ENCODE measurements at regions not wholly inside any gene's neighbourhood (a gene's known extent, or its start where the extent isn't known, plus 50 kb on each side); places are given as distances from the start of the nearest gene placed in this dataset.
"Not testable (repeated sequence)": the region's sequence is repeated elsewhere in the genome, so short reads cannot be mapped to it uniquely, and the experiment has no call there.

- CTCF ChIA-PET, result interaction anchor here (0.8 kb wide), 1 partner anchor 131 kb away, joined by 3 read pairs; no protein-coding TSS in a partner anchor
- POLR2A ChIA-PET, result no interaction called here
- Histone ChIP-seq H3K27ac (ENCODE audit: low read depth, low read length) (no peak overlapping the region), H3K4me3 (ENCODE audit: low read depth, low read length) (no peak overlapping the region), H3K9me3 (ENCODE audit: control insufficient read depth, insufficient read depth, low read length) (no peaks in the 10 kb centered on the region), H3K27me3 (ENCODE audit: control insufficient read depth, insufficient read depth, low read length) (no peaks in the 10 kb centered on the region)
- no peak for TF ChIP-seq CTCF (IDR thresholded peaks at IDR 0.05; ENCODE audit: low read depth, low read length)
- no peak for DNase-seq (ENCODE audit: low read depth, low spot score)
Observed at GRCh38 chrX:112510629-112511028, 169.1 kb downstream of the LHFPL1 start.

- ChIA-PET POLR2A (no interaction called here), CTCF (no interaction called here)
- no peak for DNase-seq (ENCODE audit: low read depth, low spot score)
- H3K27me3 ChIP-seq (ENCODE audit: control insufficient read depth, insufficient read depth, low read length), result no peaks in the 10 kb centered on the region
- TF ChIP-seq CTCF (IDR thresholded peaks at IDR 0.05; ENCODE audit: low read depth, low read length), result no peak
- H3K9me3 ChIP-seq (ENCODE audit: control insufficient read depth, insufficient read depth, low read length), result no peaks in the 10 kb centered on the region
- no peak overlapping the region for H3K4me3 ChIP-seq (ENCODE audit: low read depth, low read length)
- no peak overlapping the region for H3K27ac ChIP-seq (ENCODE audit: low read depth, low read length)
Observed at GRCh38 chrX:112477653-112478052, 202.1 kb downstream of the LHFPL1 start.

GRCh38 chrX:112473654-112474053 lies 206.1 kb downstream of the LHFPL1 start:
- no peak for TF ChIP-seq CTCF (IDR thresholded peaks at IDR 0.05; ENCODE audit: low read depth, low read length)
- H3K27ac ChIP-seq (ENCODE audit: low read depth, low read length), result no peak overlapping the region
- no peak for DNase-seq (ENCODE audit: low read depth, low spot score)
- ChIA-PET POLR2A (no interaction called here), CTCF (no interaction called here)
- H3K4me3 ChIP-seq (ENCODE audit: low read depth, low read length), result no peak overlapping the region
- no peaks in the 10 kb centered on the region for H3K27me3 ChIP-seq (ENCODE audit: control insufficient read depth, insufficient read depth, low read length)
- no peaks in the 10 kb centered on the region for H3K9me3 ChIP-seq (ENCODE audit: control insufficient read depth, insufficient read depth, low read length)

- H3K4me3 ChIP-seq (ENCODE audit: low read depth, low read length), result no peak overlapping the region
- H3K27me3 ChIP-seq (ENCODE audit: control insufficient read depth, insufficient read depth, low read length), result no peaks in the 10 kb centered on the region
- no peaks in the 10 kb centered on the region for H3K9me3 ChIP-seq (ENCODE audit: control insufficient read depth, insufficient read depth, low read length)
- no peak for DNase-seq (ENCODE audit: low read depth, low spot score)
- ChIA-PET POLR2A (no interaction called here), CTCF (no interaction called here)
- no peak overlapping the region for H3K27ac ChIP-seq (ENCODE audit: low read depth, low read length)
- TF ChIP-seq CTCF (IDR thresholded peaks at IDR 0.05; ENCODE audit: low read depth, low read length), result no peak
Observed at GRCh38 chrX:112470551-112470950, 209.2 kb downstream of the LHFPL1 start.

GRCh38 chrX:112461949-112462450 lies 217.7 kb downstream of the LHFPL1 start:
- H3K4me3 ChIP-seq (ENCODE audit: low read depth, low read length); H3K27me3 ChIP-seq (ENCODE audit: control insufficient read depth, insufficient read depth, low read length); POLR2A ChIA-PET; CTCF ChIA-PET; H3K9me3 ChIP-seq (ENCODE audit: control insufficient read depth, insufficient read depth, low read length); DNase-seq (ENCODE audit: low read depth, low spot score); H3K27ac ChIP-seq (ENCODE audit: low read depth, low read length): not testable (repeated sequence)

GRCh38 chrX:112457788-112458187 lies 221.9 kb downstream of the LHFPL1 start:
- Histone ChIP-seq H3K27ac (ENCODE audit: low read depth, low read length) (no peak overlapping the region), H3K27me3 (ENCODE audit: control insufficient read depth, insufficient read depth, low read length) (no peaks in the 10 kb centered on the region), H3K9me3 (ENCODE audit: control insufficient read depth, insufficient read depth, low read length) (no peaks in the 10 kb centered on the region), H3K4me3 (ENCODE audit: low read depth, low read length) (no peak overlapping the region)
- no peak for DNase-seq (ENCODE audit: low read depth, low spot score)
- no peak for TF ChIP-seq CTCF (IDR thresholded peaks at IDR 0.05; ENCODE audit: low read depth, low read length)
- ChIA-PET POLR2A (no interaction called here), CTCF (no interaction called here)
